ENCODE measurements at regions not wholly inside any gene's neighbourhood (a gene's known extent, or its start where the extent isn't known, plus 50 kb on each side); places are given as distances from the start of the nearest gene placed in this dataset.

DNA sequence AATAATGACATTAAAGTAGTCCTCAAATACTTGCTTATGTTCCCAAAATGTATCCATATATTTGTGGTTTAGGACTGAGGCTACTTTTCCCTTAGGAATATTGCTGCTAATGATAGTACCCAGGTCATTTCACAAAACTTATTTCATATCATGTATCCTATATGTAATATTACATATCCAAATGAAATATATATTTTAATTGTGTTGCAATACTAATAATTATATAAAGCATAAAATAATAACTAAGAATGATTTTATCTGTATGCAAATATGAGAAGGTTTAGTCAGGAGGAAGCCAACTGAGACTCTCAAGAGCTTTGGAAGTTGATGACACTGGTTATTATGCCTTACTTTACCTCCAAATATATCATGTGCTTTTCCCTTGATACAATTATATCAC, 231.5 kb upstream of the KLF14 start:
- no peak overlapping the region for H3K27ac ChIP-seq
- no peak for TF ChIP-seq CTCF (IDR thresholded peaks at IDR 0.05)
- TF ChIP-seq POLR2AphosphoS5 (IDR thresholded peaks at IDR 0.05) = no peak
- no peak for TF ChIP-seq EP300 (IDR thresholded peaks at IDR 0.05)
- no peak for TF ChIP-seq POLR2A (IDR thresholded peaks at IDR 0.05)

GRCh38 chr7:130966246-130967009, 232.4 kb upstream of the KLF14 start:
- H3K27me3 ChIP-seq = no peaks in the 10 kb centered on the region
- H3K27ac ChIP-seq = no peak overlapping the region
- H3K4me3 ChIP-seq = no peak overlapping the region
- ATAC-seq (ENCODE audit: low FRiP score in 2 of 2) (no peak), DNase-seq (no peak)
- H3K4me1 ChIP-seq = peaks cover 23 to 43% (median 31%) of the 10 kb centered on the region in 4 donors
- no peaks in the 10 kb centered on the region for H3K9me3 ChIP-seq
- 82 to 94% methylated on average over 5 of the region's 5 CpGs for WGBS, 2 donors
- TF ChIP-seq CTCF (IDR thresholded peaks at IDR 0.05) (no peak), POLR2A (IDR thresholded peaks at IDR 0.05) (no peak), POLR2AphosphoS5 (IDR thresholded peaks at IDR 0.05) (no peak), EP300 (IDR thresholded peaks at IDR 0.05) (no peak)
- H3K36me3 ChIP-seq = peaks cover 5 to 47% (median 16%) of the 10 kb centered on the region in 4 donors

More for the DNA sequence above, 231.5 kb upstream of the KLF14 start:
- H3K4me3 ChIP-seq = no peak overlapping the region
- H3K27me3 ChIP-seq = no peaks in the 10 kb centered on the region
- DNase-seq (no peak), ATAC-seq (ENCODE audit: low FRiP score in 2 of 2) (no peak)
- peaks cover 24 to 42% (median 30%) of the 10 kb centered on the region in 4 donors for H3K4me1 ChIP-seq
- no peaks in the 10 kb centered on the region for H3K9me3 ChIP-seq
- peaks cover 5 to 48% (median 16%) of the 10 kb centered on the region in 4 donors for H3K36me3 ChIP-seq

DNA sequence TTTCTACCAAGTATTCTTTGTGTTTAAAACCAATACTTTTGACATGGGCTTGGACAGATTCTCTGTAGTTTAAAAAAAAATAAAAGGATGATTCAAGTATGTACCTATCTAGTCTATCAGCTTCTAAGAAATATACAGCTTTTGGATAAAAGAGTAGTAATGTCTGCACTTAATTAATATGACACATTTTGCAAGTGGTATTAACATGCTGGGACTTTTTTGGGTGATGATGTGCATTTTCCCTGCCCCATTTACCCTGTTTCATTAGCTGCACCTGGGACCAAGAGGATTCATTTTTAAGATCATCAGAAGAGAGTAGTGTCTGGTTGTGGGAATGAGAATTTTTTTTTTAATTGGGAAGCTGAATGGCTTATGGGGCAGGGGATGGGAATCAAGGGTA, 236.2 kb upstream of the KLF14 start:
- Histone ChIP-seq H3K4me3 (no peak overlapping the region), H3K27ac (peak overlapping the region in 1 of 4 donors; percentile 2), H3K27me3 (no peaks in the 10 kb centered on the region), H3K9me3 (no peaks in the 10 kb centered on the region), H3K4me1 (peaks cover 12 to 32% (median 22%) of the 10 kb centered on the region in 4 donors), H3K36me3 (peaks cover 5 to 38% (median 16%) of the 10 kb centered on the region in 4 donors)
- ATAC-seq (ENCODE audit: low FRiP score in 2 of 2) = no peak
- no peak for TF ChIP-seq CTCF (IDR thresholded peaks at IDR 0.05)
- no peak for TF ChIP-seq EP300 (IDR thresholded peaks at IDR 0.05)
- no peak for TF ChIP-seq POLR2AphosphoS5 (IDR thresholded peaks at IDR 0.05)
- TF ChIP-seq POLR2A (IDR thresholded peaks at IDR 0.05) = no peak
- no peak for DNase-seq

- Histone ChIP-seq H3K4me3 (no peak overlapping the region), H3K27ac (peak overlapping the region in 1 of 4 donors; percentile 2), H3K27me3 (no peaks in the 10 kb centered on the region), H3K4me1 (peaks cover 12 to 37% (median 22%) of the 10 kb centered on the region in 4 donors), H3K9me3 (no peaks in the 10 kb centered on the region), H3K36me3 (peaks cover 5 to 39% (median 16%) of the 10 kb centered on the region in 4 donors)
- ATAC-seq (ENCODE audit: low FRiP score in 2 of 2) (peak in 1 of 2 donors; percentile 7), DNase-seq (no peak)
- 29 to 37% methylated on average over 1 of the region's 1 CpG for WGBS, 2 donors
- no peak for TF ChIP-seq CTCF (IDR thresholded peaks at IDR 0.05)
- TF ChIP-seq EP300 (IDR thresholded peaks at IDR 0.05) = no peak
- no peak for TF ChIP-seq POLR2AphosphoS5 (IDR thresholded peaks at IDR 0.05)
- TF ChIP-seq POLR2A (IDR thresholded peaks at IDR 0.05) = no peak
Measured at GRCh38 chr7:130970696-130971095, 236.7 kb upstream of the KLF14 start.

- 75 to 80% methylated on average over 4 of the region's 4 CpGs for WGBS, 2 donors
- DNase-seq (no peak), ATAC-seq (ENCODE audit: low FRiP score in 2 of 2) (peak in 1 of 2 donors; percentile 28)
- H3K27ac ChIP-seq = peak overlapping the region in 1 of 4 donors; percentile 2
- peaks cover 5 to 37% (median 13%) of the 10 kb centered on the region in 4 donors for H3K36me3 ChIP-seq
- no peak for TF ChIP-seq POLR2AphosphoS5 (IDR thresholded peaks at IDR 0.05)
- no peak for TF ChIP-seq CTCF (IDR thresholded peaks at IDR 0.05)
- no peak for TF ChIP-seq EP300 (IDR thresholded peaks at IDR 0.05)
- H3K9me3 ChIP-seq = no peaks in the 10 kb centered on the region
- peaks cover 12 to 41% (median 22%) of the 10 kb centered on the region in 4 donors for H3K4me1 ChIP-seq
- H3K4me3 ChIP-seq = no peak overlapping the region
- H3K27me3 ChIP-seq = no peaks in the 10 kb centered on the region
Measured at GRCh38 chr7:130971297-130971696, 237.3 kb upstream of the KLF14 start.

Measured in upper lobe of left lung (tissue), 6 donors.